Upper lobe of left lung (tissue), 4 donors: ENCODE measurements at regions not wholly inside any gene's neighbourhood (a gene's known extent, or its start where the extent isn't known, plus 50 kb on each side); places are given as distances from the start of the nearest gene placed in this dataset.

Experiments used
- CTCF ChIP-seq, 6 experiments: fragments of 450-650 bp in 4 of 6; fragments of 200-600 bp in 2 of 6; sonication (generic) in 2 of 6; IDR thresholded peaks; one replicate each; pipeline ENCODE4 v1.5.1; 2016 to 2019; ENCODE audit warnings: antibody characterized with exemption in 6 of 6
- EP300 ChIP-seq, 4 donors: sonication (generic); formaldehyde crosslinking; IDR thresholded peaks; one replicate each; pipeline ENCODE4 v1.5.1; 2017; ENCODE audit warnings: antibody characterized with exemption in 4 of 4, control low read depth in 2 of 4
- POLR2A ChIP-seq, 4 donors: fragments of 450-650 bp; IDR thresholded peaks; one replicate each; pipeline ENCODE4 v1.5.1; 2016 to 2017; ENCODE audit warnings: antibody characterized with exemption in 4 of 4, mild to moderate bottlenecking in 2 of 4
- POLR2AphosphoS5 ChIP-seq, 2 donors: sonication (generic); formaldehyde crosslinking; IDR thresholded peaks; one replicate each; pipeline ENCODE4 v1.5.1; 2017; ENCODE audit warnings: antibody characterized with exemption in 2 of 2

- TF ChIP-seq POLR2A (IDR thresholded peaks at IDR 0.05) (no peak), EP300 (IDR thresholded peaks at IDR 0.05) (no peak), CTCF (IDR thresholded peaks at IDR 0.05) (no peak), POLR2AphosphoS5 (IDR thresholded peaks at IDR 0.05) (no peak)
Observed at GRCh38 chr2:8289111-8289510, 392.7 kb upstream of the ID2 start.
